H9 (cell line): ENCODE measurements at regions not wholly inside any gene's neighbourhood (a gene's known extent, or its start where the extent isn't known, plus 50 kb on each side); places are given as distances from the start of the nearest gene placed in this dataset.

Source experiments
- DNase-seq: peaks from one replicate; pipeline ENCODE4 v3.0.0-alpha.2; 2017
- H2AFZ ChIP-seq: one replicate; pipeline ENCODE4 v1.6.1; 2013; ENCODE audit warnings: mild to moderate bottlenecking, low read length, control low read depth, moderate library complexity
- H2AK5ac ChIP-seq: 2 replicates; pipeline ENCODE4 v1.6.1; 2013; ENCODE audit warnings: low read length, control low read depth, mixed read lengths; ENCODE audit not compliant: insufficient read length
- H2BK120ac ChIP-seq: one replicate; pipeline ENCODE4 v1.6.1; 2013; ENCODE audit warnings: low read depth, mild to moderate bottlenecking, low read length, control low read depth, inconsistent platforms; ENCODE audit not compliant: poor library complexity, severe bottlenecking
- H2BK12ac ChIP-seq: 2 replicates; pipeline ENCODE4 v1.6.1; 2013; ENCODE audit warnings: low read length, control low read depth, mixed read lengths, low read depth; ENCODE audit not compliant: insufficient read length
- H2BK15ac ChIP-seq: 2 replicates; pipeline ENCODE4 v1.6.1; 2013; ENCODE audit warnings: low read depth, low read length, control low read depth
- H2BK20ac ChIP-seq: one replicate; pipeline ENCODE4 v1.6.1; 2013; ENCODE audit warnings: low read depth, mild to moderate bottlenecking, low read length, control low read depth, inconsistent platforms; ENCODE audit not compliant: poor library complexity, severe bottlenecking
- H2BK5ac ChIP-seq: 2 replicates; pipeline ENCODE4 v1.6.1; 2013; ENCODE audit warnings: low read length, control low read depth, mixed read lengths; ENCODE audit not compliant: insufficient read length
- H3K14ac ChIP-seq: 2 replicates; pipeline ENCODE4 v1.6.1; 2013; ENCODE audit warnings: low read length, control low read depth; ENCODE audit not compliant: insufficient read depth
- H3K18ac ChIP-seq: 2 replicates; pipeline ENCODE4 v1.6.1; 2013; ENCODE audit warnings: low read depth, mild to moderate bottlenecking, mixed read lengths, low read length, control low read depth; ENCODE audit not compliant: insufficient read length
- H3K23ac ChIP-seq: 2 replicates; pipeline ENCODE4 v1.6.1; 2013; ENCODE audit warnings: low read length, control low read depth, mixed read lengths, low read depth; ENCODE audit not compliant: insufficient read length
- H3K23me2 ChIP-seq: 2 replicates; pipeline ENCODE4 v1.6.1; 2013; ENCODE audit warnings: low read depth, mild to moderate bottlenecking, mixed read lengths, low read length, control low read depth; ENCODE audit not compliant: insufficient read length, poor library complexity, severe bottlenecking
- H3K27ac ChIP-seq: 2 replicates; pipeline ENCODE4 v1.5.1; 2013; ENCODE audit warnings: low read length, control low read depth, mixed read lengths, low read depth; ENCODE audit not compliant: insufficient read length
- H3K27me3 ChIP-seq: 2 replicates; pipeline ENCODE4 v1.6.1; 2013; ENCODE audit warnings: low read length, control low read depth, inconsistent platforms; ENCODE audit not compliant: insufficient read depth
- H3K4ac ChIP-seq: 2 replicates; pipeline ENCODE4 v1.6.1; 2013; ENCODE audit warnings: low read depth, mild to moderate bottlenecking, control low read depth, inconsistent platforms, low read length, moderate library complexity
- H3K4me1 ChIP-seq: 2 replicates; pipeline ENCODE4 v1.6.1; 2013; ENCODE audit warnings: low read length, control low read depth, inconsistent platforms; ENCODE audit not compliant: insufficient read depth
- H3K4me2 ChIP-seq: 2 replicates; pipeline ENCODE4 v1.6.1; 2013; ENCODE audit warnings: low read length, control low read depth, mixed read lengths; ENCODE audit not compliant: insufficient read length, insufficient read depth
- H3K56ac ChIP-seq: 2 replicates; pipeline ENCODE4 v1.6.1; 2013; ENCODE audit warnings: low read depth, mild to moderate bottlenecking, mixed read lengths, low read length, control low read depth; ENCODE audit not compliant: insufficient read length
- H3K79me1 ChIP-seq: 2 replicates; pipeline ENCODE4 v1.6.1; 2013; ENCODE audit warnings: low read depth, mild to moderate bottlenecking, moderate library complexity, low read length, control low read depth, inconsistent platforms; ENCODE audit not compliant: insufficient read depth, poor library complexity, severe bottlenecking
- H3K79me2 ChIP-seq: 2 replicates; pipeline ENCODE4 v1.6.1; 2013; ENCODE audit warnings: low read length, control low read depth, inconsistent platforms; ENCODE audit not compliant: insufficient read depth
- H3K9ac ChIP-seq: 2 replicates; pipeline ENCODE4 v1.6.1; 2013; ENCODE audit warnings: low read length, control low read depth, mixed read lengths; ENCODE audit not compliant: insufficient read length; ENCODE audit errors: extremely low read depth
- H3K9me3 ChIP-seq: one replicate; pipeline ENCODE4 v1.6.1; 2013; ENCODE audit warnings: low read depth, low read length, inconsistent platforms; ENCODE audit not compliant: control insufficient read depth
- H3T11ph ChIP-seq: one replicate; pipeline ENCODE4 v1.6.1; 2013; ENCODE audit warnings: mild to moderate bottlenecking, low read length, control low read depth, inconsistent platforms
- H4K20me1 ChIP-seq: one replicate; pipeline ENCODE4 v1.6.1; 2013; ENCODE audit not compliant: control insufficient read depth, insufficient read length, insufficient read depth
- H4K5ac ChIP-seq: 2 replicates; pipeline ENCODE4 v1.6.1; 2013; ENCODE audit warnings: low read depth, mild to moderate bottlenecking, mixed read lengths, low read length, control low read depth; ENCODE audit not compliant: insufficient read length
- H4K8ac ChIP-seq: replicated peaks from 2 replicates; pipeline ENCODE4 v1.6.1; 2013; ENCODE audit warnings: low read length, control low read depth, mixed read lengths, low read depth; ENCODE audit not compliant: insufficient read length
- H4K91ac ChIP-seq: 2 replicates; pipeline ENCODE4 v1.6.1; 2013; ENCODE audit warnings: low read depth, mild to moderate bottlenecking, moderate library complexity, mixed read lengths, low read length, control low read depth; ENCODE audit not compliant: insufficient read length
- H3K27ac Mint-ChIP-seq, 3 experiments: 2 replicates in 2 of 3; 3 replicates in 1 of 3; pipeline ENCODE4 v1.8.0; 2020 to 2021; ENCODE audit warnings: mixed read lengths in 3 of 3, mild to moderate bottlenecking in 1 of 3, moderate library complexity in 1 of 3
- H3K27me3 Mint-ChIP-seq: 2 replicates; pipeline ENCODE4 v1.8.0; 2021; ENCODE audit warnings: low read depth, mild to moderate bottlenecking, moderate library complexity, mixed read lengths
- H3K36me3 Mint-ChIP-seq, 3 experiments: 2 replicates in 2 of 3; 3 replicates in 1 of 3; pipeline ENCODE4 v1.8.0; 2020 to 2021; ENCODE audit warnings: low read depth in 3 of 3, mixed read lengths in 3 of 3; ENCODE audit not compliant: insufficient read depth in 1 of 3
- H3K4me1 Mint-ChIP-seq, 2 experiments: 2 replicates each; pipeline ENCODE4 v1.8.0; 2020; ENCODE audit warnings: mixed read lengths in 2 of 2
- H3K4me3 Mint-ChIP-seq, 2 experiments: 2 replicates in 1 of 2; 3 replicates in 1 of 2; pipeline ENCODE4 v1.8.0; 2020 to 2021; ENCODE audit warnings: mild to moderate bottlenecking in 2 of 2, mixed read lengths in 2 of 2, moderate library complexity in 1 of 2
- H3K9me3 Mint-ChIP-seq, 2 experiments: 2 replicates in 1 of 2; 3 replicates in 1 of 2; pipeline ENCODE4 v1.8.0; 2020; ENCODE audit warnings: mild to moderate bottlenecking in 2 of 2, mixed read lengths in 2 of 2, moderate library complexity in 1 of 2
- CTCF ChIP-seq: fragments of 200-600 bp; sonication (generic); conservative IDR thresholded peaks from 3 replicates; pipeline ENCODE4 v1.8.0; 2021; ENCODE audit warnings: antibody characterized with exemption, mild to moderate bottlenecking
- WGBS: extraction: QIAGEN DNeasy Blood & Tissue Kit; methylation state at CpG from one replicate; pipeline ENCODE4 v1.1.7; 2013; ENCODE audit warnings: missing lambda C conversion rate, low lambda C conversion rate, mixed read lengths; ENCODE audit not compliant: insufficient read length; ENCODE audit errors: extremely low coverage; 5-methylcytosine and 5-hydroxymethylcytosine counted together

GRCh38 chr16:86382067-86382773 is 128.1 kb upstream of the FOXF1 start:
- no peaks in the 10 kb centered on the region for H3K9me3 ChIP-seq
- H3K9me3 Mint-ChIP-seq: no peaks in the 10 kb centered on the region
- no peak overlapping the region for H2BK120ac ChIP-seq
- H3K27me3 ChIP-seq: no peaks in the 10 kb centered on the region
- no peaks in the 10 kb centered on the region for H3K36me3 Mint-ChIP-seq
- H3K14ac ChIP-seq: no peak overlapping the region
- no peak overlapping the region for H3K27ac Mint-ChIP-seq
- H3K23me2 ChIP-seq: no peaks in the 10 kb centered on the region
- no peak overlapping the region for H3T11ph ChIP-seq
- no peak overlapping the region for H3K23ac ChIP-seq
- no peak for TF ChIP-seq CTCF
- no peak overlapping the region for H2AK5ac ChIP-seq
- H3K27me3 Mint-ChIP-seq: peaks cover 3% of the 10 kb centered on the region; the same call in 1 of the 2 replicates
- H4K20me1 ChIP-seq: no peaks in the 10 kb centered on the region
- no peak overlapping the region for H3K4me3 Mint-ChIP-seq
- no peak overlapping the region for H3K56ac ChIP-seq
- H3K4ac ChIP-seq: no peak overlapping the region
- no peak for DNase-seq
- no peak overlapping the region for H3K9ac ChIP-seq
- H2AFZ ChIP-seq: no peak overlapping the region
- no peak overlapping the region for H3K4me2 ChIP-seq
- no peak overlapping the region for H4K5ac ChIP-seq
- no peak overlapping the region for H4K8ac ChIP-seq
- H4K91ac ChIP-seq: no peak overlapping the region
- H3K79me1 ChIP-seq: no peaks in the 10 kb centered on the region
- no CpG with 5 or more reads among the region's 17 CpGs for WGBS
- H2BK20ac ChIP-seq: no peak overlapping the region
- H3K4me1 ChIP-seq: 0 out of 2 replicates have a peak, but pooled peaks cover 3% of the 10 kb centered on the region
- peaks cover 12 to 35% of the 10 kb centered on the region in 2 experiments for H3K4me1 Mint-ChIP-seq
- no peaks in the 10 kb centered on the region for H3K79me2 ChIP-seq
- H2BK5ac ChIP-seq: no peak overlapping the region
- H2BK15ac ChIP-seq: no peak overlapping the region
- no peak overlapping the region for H2BK12ac ChIP-seq
- H3K18ac ChIP-seq: no peak overlapping the region
- H3K27ac ChIP-seq: no peak overlapping the region
